GM13976 (cell line): ENCODE measurements at regions not wholly inside any gene's neighbourhood (a gene's known extent, or its start where the extent isn't known, plus 50 kb on each side); places are given as distances from the start of the nearest gene placed in this dataset.

Source experiments
- DNase-seq: peaks from one replicate; pipeline ENCODE4 v3.0.0; 2012; ENCODE audit warnings: low spot score
- in situ Hi-C: fragments of 300-500 bp; cut with MboI; formaldehyde crosslinking; loops from one replicate; pipeline ENCODE4 v1.12.0; 2022; ENCODE audit warnings: low sequenced_read_pairs, mixed read lengths, inconsistent platforms; ENCODE audit not compliant: unreplicated experiment
- TF ChIP-seq, protein P1 (sequence below): IDR thresholded peaks from 2 replicates; pipeline ENCODE4 v1.5.1; 2012; ENCODE audit warnings: borderline replicate concordance, mild to moderate bottlenecking; ENCODE audit not compliant: insufficient read depth; ENCODE audit errors: extremely low read depth, missing control alignments, control extremely low read depth

- TF ChIP-seq, protein P1, sequence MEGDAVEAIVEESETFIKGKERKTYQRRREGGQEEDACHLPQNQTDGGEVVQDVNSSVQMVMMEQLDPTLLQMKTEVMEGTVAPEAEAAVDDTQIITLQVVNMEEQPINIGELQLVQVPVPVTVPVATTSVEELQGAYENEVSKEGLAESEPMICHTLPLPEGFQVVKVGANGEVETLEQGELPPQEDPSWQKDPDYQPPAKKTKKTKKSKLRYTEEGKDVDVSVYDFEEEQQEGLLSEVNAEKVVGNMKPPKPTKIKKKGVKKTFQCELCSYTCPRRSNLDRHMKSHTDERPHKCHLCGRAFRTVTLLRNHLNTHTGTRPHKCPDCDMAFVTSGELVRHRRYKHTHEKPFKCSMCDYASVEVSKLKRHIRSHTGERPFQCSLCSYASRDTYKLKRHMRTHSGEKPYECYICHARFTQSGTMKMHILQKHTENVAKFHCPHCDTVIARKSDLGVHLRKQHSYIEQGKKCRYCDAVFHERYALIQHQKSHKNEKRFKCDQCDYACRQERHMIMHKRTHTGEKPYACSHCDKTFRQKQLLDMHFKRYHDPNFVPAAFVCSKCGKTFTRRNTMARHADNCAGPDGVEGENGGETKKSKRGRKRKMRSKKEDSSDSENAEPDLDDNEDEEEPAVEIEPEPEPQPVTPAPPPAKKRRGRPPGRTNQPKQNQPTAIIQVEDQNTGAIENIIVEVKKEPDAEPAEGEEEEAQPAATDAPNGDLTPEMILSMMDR = no peak
- DNase-seq = no peak
- in situ Hi-C loops = no loop called here
Observed at GRCh38 chr22:27476318-27476717, 325.2 kb downstream of the MN1 start.

GRCh38 chr22:27476729-27477128, 324.8 kb downstream of the MN1 start:
- DNase-seq = no peak
- in situ Hi-C loops = no loop called here
- TF ChIP-seq, protein P1 = no peak

DNA sequence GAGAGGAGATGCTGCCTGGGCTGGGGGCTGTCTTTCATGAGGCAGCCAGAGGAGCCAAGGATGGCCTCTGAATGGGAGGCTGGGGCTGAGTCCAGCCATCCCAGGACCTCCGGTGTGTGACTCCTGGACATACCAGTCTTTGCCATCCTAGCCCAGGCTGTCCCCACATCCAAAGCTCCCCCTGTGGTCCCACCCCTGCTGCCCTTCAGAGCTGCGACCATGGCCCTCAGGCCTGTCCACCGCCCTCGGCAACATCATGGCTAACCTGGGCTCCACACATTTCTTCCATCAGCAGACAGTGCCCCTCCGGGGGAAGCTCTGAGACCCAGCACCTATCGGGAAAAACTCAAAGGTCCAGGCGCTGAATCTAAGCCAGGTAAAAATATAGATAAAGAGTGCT, 324.4 kb downstream of the MN1 start:
- in situ Hi-C loops = no loop called here
- TF ChIP-seq, protein P1 = no peak

GRCh38 chr22:27480487-27480886, 321.1 kb downstream of the MN1 start:
- TF ChIP-seq, protein P1 = no peak
- in situ Hi-C loops = no loop called here
- DNase-seq = no peak

More for the DNA sequence above, 324.4 kb downstream of the MN1 start:
- DNase-seq = no peak

- in situ Hi-C loops = no loop called here
- TF ChIP-seq, protein P1 = no peak
- DNase-seq = no peak
Observed at GRCh38 chr22:27482402-27482801, 319.2 kb downstream of the MN1 start.

DNA sequence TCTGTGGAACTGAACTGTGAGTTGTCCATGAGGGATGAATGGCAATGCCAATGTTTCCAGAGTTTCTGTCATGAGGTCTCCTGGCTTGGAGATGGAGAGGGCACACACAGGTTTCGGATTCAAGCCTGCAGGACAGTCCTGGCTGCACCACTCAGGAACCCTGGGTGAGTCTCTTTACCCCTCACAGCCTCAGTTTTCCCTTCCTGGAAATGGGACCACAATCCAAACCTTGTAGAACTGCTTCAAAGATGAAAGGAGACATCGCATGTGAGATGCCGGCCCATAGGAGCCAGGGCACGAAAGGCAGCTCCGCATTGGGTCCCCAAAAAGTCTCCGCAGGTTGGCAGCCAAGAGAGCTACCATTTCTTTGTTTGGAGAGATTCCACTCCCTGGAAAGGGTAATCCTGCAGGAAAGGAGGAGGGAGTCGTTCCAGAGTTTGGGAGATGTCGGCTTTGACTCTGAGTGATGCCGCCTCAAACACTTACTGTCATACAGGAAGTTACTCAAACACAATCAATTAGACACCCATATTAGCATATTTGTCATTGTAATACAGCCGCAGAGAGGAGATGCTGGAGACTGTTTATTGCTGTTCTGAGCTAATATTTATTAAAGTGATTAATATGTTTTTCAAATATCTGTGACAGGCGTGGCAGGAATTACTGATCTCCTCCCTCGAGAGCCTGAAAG, 318.3 kb downstream of the MN1 start:
- in situ Hi-C loops = no loop called here
- TF ChIP-seq, protein P1 = no peak
- DNase-seq = no peak
